Fibroblast of lung (primary cell): ENCODE measurements at regions not wholly inside any gene's neighbourhood (a gene's known extent, or its start where the extent isn't known, plus 50 kb on each side); places are given as distances from the start of the nearest gene placed in this dataset.

Source experiments
- DNase-seq, 2 donors: peaks; one replicate each; pipeline versions ENCODE4 v3.0.0 to v3.0.0-alpha.2; 2010; ENCODE audit warnings: low read depth in 2 of 2
- H2AFZ ChIP-seq: 2 replicates; pipeline ENCODE4 v1.5.1; 2012; ENCODE audit warnings: low read length, control low read depth, inconsistent platforms
- H3K27ac ChIP-seq: 2 replicates; pipeline ENCODE4 v1.5.1; 2011; ENCODE audit warnings: low read length, control low read depth; ENCODE audit not compliant: insufficient read depth
- H3K27me3 ChIP-seq: 2 replicates; pipeline ENCODE4 v1.5.1; 2011; ENCODE audit warnings: mild to moderate bottlenecking, low read length; ENCODE audit not compliant: control insufficient read depth, insufficient read depth
- H3K36me3 ChIP-seq: 2 replicates; pipeline ENCODE4 v1.5.1; 2011; ENCODE audit warnings: low read length; ENCODE audit not compliant: control insufficient read depth, insufficient read depth
- H3K4me1 ChIP-seq: 2 replicates; pipeline ENCODE4 v1.5.1; 2011; ENCODE audit warnings: low read length; ENCODE audit not compliant: control insufficient read depth, insufficient read depth; ENCODE audit errors: extremely low read depth
- H3K4me2 ChIP-seq: 2 replicates; pipeline ENCODE4 v1.5.1; 2011; ENCODE audit warnings: low read length, control low read depth; ENCODE audit not compliant: insufficient read depth; ENCODE audit errors: extremely low read depth
- H3K4me3 ChIP-seq, 4 experiments: fragments of 200-600 bp in 1 of 4; sonication (generic) in 1 of 4; replicated peaks in 1 of 4; 2 replicates each; pipeline ENCODE4 v1.5.1; 2011 to 2016; ENCODE audit warnings: low read length in 4 of 4, low read depth in 3 of 4, mild to moderate bottlenecking in 3 of 4, control low read depth in 2 of 4, inconsistent platforms in 1 of 4, mixed read lengths in 1 of 4; ENCODE audit not compliant: insufficient read depth in 1 of 4; ENCODE audit errors: control extremely low read depth in 1 of 4
- H3K79me2 ChIP-seq: 2 replicates; pipeline ENCODE4 v1.5.1; 2012; ENCODE audit warnings: mild to moderate bottlenecking, low read length, inconsistent platforms; ENCODE audit not compliant: control insufficient read depth, insufficient read depth
- H3K9ac ChIP-seq: 2 replicates; pipeline ENCODE4 v1.5.1; 2011; ENCODE audit warnings: mild to moderate bottlenecking, low read length, control low read depth; ENCODE audit not compliant: insufficient read depth
- H3K9me3 ChIP-seq: 2 replicates; pipeline ENCODE4 v1.5.1; 2012; ENCODE audit warnings: low read depth, low read length; ENCODE audit not compliant: control insufficient read depth, insufficient read depth
- H4K20me1 ChIP-seq: 2 replicates; pipeline ENCODE4 v1.5.1; 2011; ENCODE audit warnings: low read length; ENCODE audit not compliant: control insufficient read depth, insufficient read depth; ENCODE audit errors: extremely low read depth
- EZH2 ChIP-seq: IDR thresholded peaks from 2 replicates; pipeline ENCODE4 v1.5.1; 2012; ENCODE audit warnings: low read length, control low read depth, mild to moderate bottlenecking; ENCODE audit errors: missing control alignments
- TF ChIP-seq, protein P1 (sequence below), 2 donors: IDR thresholded peaks in 1 of 2; conservative IDR thresholded peaks in 1 of 2; 1 replicate in 1 of 2; 2 replicates in 1 of 2; pipeline ENCODE4 v1.5.1; 2011 to 2012; ENCODE audit warnings: low read length in 2 of 2, control low read depth in 1 of 2, inconsistent platforms in 1 of 2, low read depth in 1 of 2, mild to moderate bottlenecking in 1 of 2

DNA sequence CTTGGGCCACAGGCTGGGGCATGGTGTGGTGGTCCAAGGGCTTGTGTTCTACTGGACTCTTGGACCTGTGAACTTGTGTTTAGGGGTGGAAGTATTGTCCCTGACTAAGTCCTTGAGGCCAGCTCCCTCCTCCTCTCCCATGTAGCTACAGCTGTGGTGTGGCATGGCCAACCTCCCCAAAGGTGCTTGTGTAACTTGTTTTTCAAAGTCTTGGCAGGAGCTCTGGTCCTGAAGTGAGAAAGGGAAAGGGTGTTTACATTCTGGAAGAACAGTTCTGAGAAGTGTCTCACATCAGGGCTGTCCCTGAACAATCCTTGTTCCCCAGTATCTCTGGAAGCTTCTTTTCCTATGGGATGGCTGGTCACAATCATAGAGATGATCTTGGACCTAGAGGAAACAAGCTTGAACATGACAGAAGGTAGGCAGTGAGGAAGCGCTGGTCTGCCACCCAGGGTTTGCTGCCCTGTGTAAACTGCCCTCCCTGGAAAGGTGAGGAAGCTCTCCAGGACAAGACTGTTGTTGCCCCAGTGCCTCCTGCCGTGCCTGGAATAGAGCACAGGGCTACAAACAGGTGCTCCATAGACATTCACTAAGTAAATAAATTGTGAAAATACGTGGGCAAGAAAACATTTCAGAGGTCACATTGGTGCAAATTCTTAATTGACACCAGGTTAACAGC lies 64.6 kb upstream of the KLF9 start:
- TF ChIP-seq EZH2: no peak
- TF ChIP-seq, protein P1, sequence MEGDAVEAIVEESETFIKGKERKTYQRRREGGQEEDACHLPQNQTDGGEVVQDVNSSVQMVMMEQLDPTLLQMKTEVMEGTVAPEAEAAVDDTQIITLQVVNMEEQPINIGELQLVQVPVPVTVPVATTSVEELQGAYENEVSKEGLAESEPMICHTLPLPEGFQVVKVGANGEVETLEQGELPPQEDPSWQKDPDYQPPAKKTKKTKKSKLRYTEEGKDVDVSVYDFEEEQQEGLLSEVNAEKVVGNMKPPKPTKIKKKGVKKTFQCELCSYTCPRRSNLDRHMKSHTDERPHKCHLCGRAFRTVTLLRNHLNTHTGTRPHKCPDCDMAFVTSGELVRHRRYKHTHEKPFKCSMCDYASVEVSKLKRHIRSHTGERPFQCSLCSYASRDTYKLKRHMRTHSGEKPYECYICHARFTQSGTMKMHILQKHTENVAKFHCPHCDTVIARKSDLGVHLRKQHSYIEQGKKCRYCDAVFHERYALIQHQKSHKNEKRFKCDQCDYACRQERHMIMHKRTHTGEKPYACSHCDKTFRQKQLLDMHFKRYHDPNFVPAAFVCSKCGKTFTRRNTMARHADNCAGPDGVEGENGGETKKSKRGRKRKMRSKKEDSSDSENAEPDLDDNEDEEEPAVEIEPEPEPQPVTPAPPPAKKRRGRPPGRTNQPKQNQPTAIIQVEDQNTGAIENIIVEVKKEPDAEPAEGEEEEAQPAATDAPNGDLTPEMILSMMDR (conservative IDR thresholded peaks at IDR 0.05 in 1 of 2, IDR thresholded peaks at IDR 0.05 in 1 of 2; ENCODE audit: low read depth in 1 of 2, low read length in 2 of 2): no peak
- H3K36me3 ChIP-seq: no peaks in the 10 kb centered on the region
- no peaks in the 10 kb centered on the region for H3K27me3 ChIP-seq
- no peak overlapping the region for H2AFZ ChIP-seq
- DNase-seq: peak; percentile 18 to 84
- peak overlapping the region; percentile 71 for H3K27ac ChIP-seq
- peak overlapping the region in 1 of 4 experiments; percentile 33 for H3K4me3 ChIP-seq
- no peaks in the 10 kb centered on the region for H3K9me3 ChIP-seq
- H3K9ac ChIP-seq: no peak overlapping the region
- no peak overlapping the region for H3K4me2 ChIP-seq
- peaks cover 12% of the 10 kb centered on the region for H3K4me1 ChIP-seq
- H3K79me2 ChIP-seq: no peaks in the 10 kb centered on the region
- no peaks in the 10 kb centered on the region for H4K20me1 ChIP-seq

DNA sequence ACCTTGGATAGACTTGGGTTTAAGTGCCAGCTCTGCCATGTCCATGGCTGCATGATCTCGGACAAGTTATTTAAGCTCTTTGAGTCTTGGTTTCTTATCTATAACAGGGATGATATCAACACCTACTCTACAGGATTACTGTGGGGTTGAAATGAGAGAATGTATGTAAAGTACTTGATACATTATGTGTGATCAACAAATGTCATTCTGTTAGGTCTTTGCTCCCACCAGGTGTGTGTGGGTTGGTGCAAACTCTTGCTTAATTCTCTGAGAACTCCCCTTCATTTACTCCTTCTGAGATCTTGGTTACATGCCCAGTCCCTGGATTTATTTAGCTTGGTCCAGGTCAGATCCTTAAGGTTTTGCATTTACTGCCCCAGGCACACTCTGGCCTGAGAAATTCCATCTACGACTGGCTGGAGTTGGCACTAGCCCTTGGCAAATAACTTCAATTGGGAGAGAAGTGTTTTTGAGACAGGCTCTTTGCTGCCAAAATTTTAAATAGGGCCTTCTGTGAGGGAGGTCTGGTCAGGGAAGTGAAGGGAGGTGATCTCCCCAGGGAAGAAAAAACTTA lies 63.5 kb upstream of the KLF9 start:
- Histone ChIP-seq H3K9me3 (no peaks in the 10 kb centered on the region), H3K4me3 (no peak overlapping the region), H3K27ac (no peak overlapping the region), H3K4me2 (no peak overlapping the region), H3K9ac (no peak overlapping the region), H3K36me3 (no peaks in the 10 kb centered on the region), H3K27me3 (no peaks in the 10 kb centered on the region), H2AFZ (no peak overlapping the region), H3K79me2 (no peaks in the 10 kb centered on the region), H3K4me1 (peaks cover 12% of the 10 kb centered on the region), H4K20me1 (no peaks in the 10 kb centered on the region)
- DNase-seq: no peak
- TF ChIP-seq, protein P1 (conservative IDR thresholded peaks at IDR 0.05 in 1 of 2, IDR thresholded peaks at IDR 0.05 in 1 of 2; ENCODE audit: low read depth in 1 of 2, low read length in 2 of 2): no peak
- TF ChIP-seq EZH2: no peak

DNA sequence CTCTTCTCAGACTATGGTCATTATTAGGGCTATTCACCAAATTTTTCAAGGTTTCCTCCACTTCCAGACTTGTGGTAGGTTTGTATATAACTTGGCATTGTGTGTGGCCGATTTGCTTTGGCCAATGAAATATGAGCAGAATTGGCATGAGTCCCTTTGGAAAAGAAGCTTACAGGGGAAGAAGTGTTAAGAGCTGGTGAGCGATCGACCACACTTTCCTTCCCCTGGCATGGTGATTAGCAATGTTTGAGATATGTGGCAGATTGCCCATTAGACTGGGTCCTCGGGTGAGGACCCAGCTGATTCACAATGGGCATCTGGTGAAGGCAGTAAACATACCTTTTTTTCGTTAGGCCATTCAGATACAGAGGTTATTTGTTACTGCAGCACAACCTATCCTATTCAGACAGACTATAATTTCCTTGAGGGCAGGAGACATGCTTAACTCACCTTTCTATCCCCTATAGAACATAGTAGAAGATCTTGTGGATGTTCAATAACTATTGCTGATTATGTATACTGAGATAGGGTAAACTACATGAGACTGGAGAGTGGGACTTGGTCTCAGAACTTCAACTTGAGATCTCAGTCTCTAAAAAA lies 62.8 kb upstream of the KLF9 start:
- no peaks in the 10 kb centered on the region for H3K9me3 ChIP-seq
- H3K4me1 ChIP-seq: peaks cover 12% of the 10 kb centered on the region
- H3K27ac ChIP-seq: no peak overlapping the region
- no peak overlapping the region for H2AFZ ChIP-seq
- DNase-seq: peak; percentile 60 to 68
- no peak overlapping the region for H3K9ac ChIP-seq
- no peak overlapping the region for H3K4me2 ChIP-seq
- TF ChIP-seq, protein P1 (conservative IDR thresholded peaks at IDR 0.05 in 1 of 2, IDR thresholded peaks at IDR 0.05 in 1 of 2; ENCODE audit: low read depth in 1 of 2, low read length in 2 of 2): no peak
- TF ChIP-seq EZH2: no peak
- no peaks in the 10 kb centered on the region for H3K27me3 ChIP-seq
- H3K79me2 ChIP-seq: no peaks in the 10 kb centered on the region
- H3K4me3 ChIP-seq: no peak overlapping the region
- H3K36me3 ChIP-seq: no peaks in the 10 kb centered on the region
- no peaks in the 10 kb centered on the region for H4K20me1 ChIP-seq
